ENCODE measurements at regions not wholly inside any gene's neighbourhood (a gene's known extent, or its start where the extent isn't known, plus 50 kb on each side); places are given as distances from the start of the nearest gene placed in this dataset.

GRCh38 chr10:47230957-47231356, 69.0 kb upstream of the GDF10 start:
- no peak for DNase-seq (ENCODE audit: low read depth)

- no peak for DNase-seq (ENCODE audit: low read depth)
Observed at GRCh38 chr10:47231414-47231813, 68.6 kb upstream of the GDF10 start.

- DNase-seq (ENCODE audit: low read depth), result no peak
Observed at GRCh38 chr10:47233631-47234030, 66.4 kb upstream of the GDF10 start.

DNA sequence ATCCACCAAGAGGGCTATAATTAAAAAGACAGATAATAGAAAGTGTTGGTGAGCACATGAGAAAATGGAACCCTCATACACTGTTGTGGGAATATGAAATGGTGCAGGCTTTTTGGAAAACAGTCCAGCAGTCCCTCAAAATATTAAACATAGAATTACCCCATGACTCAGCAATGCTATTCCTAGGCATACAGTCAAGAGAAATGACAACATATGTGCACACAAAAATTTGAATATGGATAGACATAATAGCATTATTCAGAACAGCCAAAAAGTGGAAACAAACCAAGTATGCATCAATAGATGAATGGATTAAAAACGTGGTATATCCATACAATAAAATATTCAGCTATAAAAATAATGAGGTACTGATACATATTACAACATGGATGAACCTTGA, 64.5 kb upstream of the GDF10 start:
- DNase-seq (ENCODE audit: low read depth), result no peak

DNA sequence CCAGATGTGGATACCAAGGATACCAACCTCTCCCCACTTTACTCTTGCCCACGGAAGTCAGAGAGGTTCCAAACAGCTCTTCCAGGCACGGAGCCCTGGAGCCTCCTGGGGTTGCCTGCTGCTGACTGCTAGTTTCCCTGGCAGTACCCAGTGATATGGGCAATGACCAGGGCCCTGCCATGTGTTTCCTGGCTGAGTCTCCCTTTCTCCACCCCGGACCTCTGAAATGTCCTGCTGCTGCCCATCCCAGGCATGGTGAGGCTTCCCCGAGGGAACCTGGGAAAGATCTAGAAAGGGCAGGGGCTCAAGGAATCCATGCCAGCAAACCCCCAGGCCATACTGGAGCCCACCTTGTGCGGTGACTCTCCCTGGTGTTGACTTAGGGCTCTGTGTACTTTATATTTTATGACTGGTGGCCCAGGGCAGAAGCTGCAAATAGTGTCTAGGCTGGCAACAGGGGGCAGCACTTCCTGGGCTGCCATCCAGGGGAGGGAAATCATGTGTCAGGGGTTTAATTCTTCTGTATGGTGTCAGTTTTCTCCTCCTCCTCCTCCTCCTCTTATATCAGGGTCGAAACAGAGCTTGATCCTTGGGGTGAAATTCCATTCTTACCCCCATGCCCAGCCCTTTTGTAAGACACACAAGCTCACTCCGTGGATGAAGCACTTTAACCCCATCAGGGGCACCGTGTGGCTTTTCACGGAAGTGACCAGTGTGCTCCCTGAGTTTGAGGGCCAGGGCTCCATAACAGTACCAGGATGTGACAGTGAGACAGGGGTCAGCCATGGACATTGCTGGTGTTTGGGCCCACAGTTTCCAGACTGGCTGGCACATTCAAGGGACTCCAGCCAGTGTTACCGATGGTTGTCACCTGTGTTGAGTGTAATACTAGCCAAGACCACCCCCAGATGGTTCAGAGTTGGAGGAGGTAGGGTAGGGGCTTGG, 62.4 kb upstream of the GDF10 start:
- DNase-seq (ENCODE audit: low read depth), result no peak

DNA sequence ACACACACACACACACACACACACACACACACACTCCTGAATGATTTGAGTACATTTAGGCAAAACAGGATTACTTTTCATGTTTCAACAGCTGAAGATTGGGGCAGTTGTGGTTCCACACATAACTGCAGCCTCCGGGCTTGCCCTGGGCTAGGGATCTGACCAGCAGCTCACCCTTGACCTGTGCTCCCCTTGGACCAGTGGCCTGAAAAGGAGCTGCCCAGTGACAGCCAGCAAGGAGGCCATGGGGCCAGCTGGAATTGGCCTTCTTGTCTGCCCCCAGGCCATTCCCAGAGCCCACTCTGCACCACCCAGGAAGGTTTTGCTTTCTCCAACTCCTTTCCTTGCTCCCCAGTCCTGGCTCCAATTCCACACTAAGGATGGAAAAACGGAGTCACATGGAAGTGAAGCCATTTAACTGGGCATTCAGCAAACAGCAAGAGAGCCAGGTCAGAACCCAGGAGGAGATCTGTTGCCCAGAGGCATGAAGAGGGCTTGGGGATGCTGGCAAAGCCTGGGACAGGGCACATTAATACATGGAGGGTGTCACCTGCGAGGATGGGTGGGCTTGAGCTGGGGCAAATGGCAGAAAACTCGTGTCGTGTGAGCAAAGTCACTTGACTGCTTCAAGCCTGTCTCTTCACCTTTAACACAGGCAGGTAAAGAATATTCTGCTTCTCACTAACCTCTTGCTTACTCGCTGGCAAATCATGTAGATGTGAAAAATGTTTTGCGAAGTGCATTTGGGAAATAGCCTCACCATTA, 61.5 kb upstream of the GDF10 start:
- no peak for DNase-seq (ENCODE audit: low read depth)

DNA sequence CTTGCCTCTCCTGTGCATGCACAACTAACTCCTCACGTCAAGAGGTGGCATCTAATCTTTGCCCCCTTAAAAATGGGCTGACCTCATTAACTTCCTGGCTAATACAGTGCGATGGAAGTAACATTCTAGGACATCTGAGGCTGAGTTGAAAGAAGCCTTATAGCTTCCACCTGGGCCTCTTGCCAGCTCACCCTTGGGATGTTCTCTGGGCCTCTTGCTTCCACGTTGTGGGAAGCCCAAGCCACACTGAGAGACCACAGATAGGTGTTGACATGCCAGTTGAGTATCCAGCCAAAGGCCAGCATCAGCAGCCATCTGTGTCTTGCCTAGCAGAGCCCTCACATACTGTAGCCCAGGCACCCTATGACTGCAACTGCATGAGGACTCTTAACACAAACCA, 60.8 kb upstream of the GDF10 start:
- no peak for DNase-seq (ENCODE audit: low read depth)

DNA sequence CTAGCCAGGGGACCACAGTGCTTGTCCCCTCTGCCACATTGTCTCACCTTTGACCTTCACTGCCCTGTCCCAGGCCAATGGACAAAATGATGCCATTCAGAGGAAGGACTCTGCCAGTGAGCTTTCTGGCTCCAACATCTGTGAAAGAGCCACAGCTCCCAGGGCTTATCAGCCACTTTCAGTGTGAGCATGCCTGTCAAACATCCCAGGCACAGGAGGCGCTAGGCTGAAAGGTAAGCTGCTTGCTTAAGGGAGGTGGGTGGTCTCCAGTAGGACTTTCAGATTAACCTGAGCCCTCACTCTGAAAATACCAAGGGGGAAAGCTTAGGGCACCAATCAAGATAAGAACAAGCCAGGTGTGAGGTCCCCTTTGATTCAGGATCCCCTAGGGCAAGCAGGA, 59.8 kb upstream of the GDF10 start:
- no peak for DNase-seq (ENCODE audit: low read depth)

- DNase-seq (ENCODE audit: low read depth), result no peak
Observed at GRCh38 chr10:47241256-47241655, 58.7 kb upstream of the GDF10 start.

DNA sequence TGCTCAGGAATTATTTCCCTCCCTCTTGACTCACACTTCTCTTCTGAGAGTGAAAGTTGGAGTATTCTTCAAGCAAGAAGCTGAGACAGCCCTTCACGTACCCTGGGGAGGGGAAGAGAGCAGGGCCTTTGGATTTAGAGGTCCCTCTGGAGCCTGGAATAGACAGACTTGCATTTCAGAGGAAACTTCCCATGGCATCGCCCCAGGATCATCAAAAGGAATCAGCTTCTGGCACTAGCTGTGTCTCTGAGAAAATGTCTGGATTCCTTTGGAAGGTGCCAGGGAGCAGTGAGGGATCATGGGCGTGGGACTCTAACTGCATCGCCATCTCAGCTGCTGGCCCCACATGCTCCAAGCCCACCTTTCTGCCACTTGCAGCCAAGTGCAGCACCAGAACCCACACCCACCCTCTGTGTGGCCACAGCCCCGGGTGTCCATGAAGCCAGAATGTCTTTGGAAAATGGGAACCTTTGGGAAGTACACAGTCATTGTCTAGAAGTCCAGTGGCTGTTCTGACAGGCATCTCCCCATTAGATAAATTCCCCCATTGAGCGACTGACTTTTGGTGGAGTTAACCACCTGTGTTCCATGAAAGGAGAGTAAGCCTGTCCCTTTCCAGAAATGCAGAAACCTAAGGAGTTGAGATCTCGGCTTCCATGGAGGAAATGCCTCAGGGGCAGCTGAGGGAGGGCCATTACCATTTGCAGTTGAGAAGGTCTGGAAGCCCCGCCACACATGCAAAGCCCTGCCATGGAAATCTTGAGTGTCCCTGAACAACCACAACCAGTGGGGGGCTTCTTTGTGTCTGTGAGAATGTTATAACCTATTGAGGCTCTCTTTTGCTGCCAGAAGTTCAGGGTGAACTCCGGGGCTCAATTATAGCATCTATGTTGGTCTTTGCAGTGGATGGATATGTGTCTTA, 57.8 kb upstream of the GDF10 start:
- no peak for DNase-seq (ENCODE audit: low read depth)

- no peak for DNase-seq (ENCODE audit: low read depth)
Observed at GRCh38 chr10:47243356-47243755, 56.6 kb upstream of the GDF10 start.

DNA sequence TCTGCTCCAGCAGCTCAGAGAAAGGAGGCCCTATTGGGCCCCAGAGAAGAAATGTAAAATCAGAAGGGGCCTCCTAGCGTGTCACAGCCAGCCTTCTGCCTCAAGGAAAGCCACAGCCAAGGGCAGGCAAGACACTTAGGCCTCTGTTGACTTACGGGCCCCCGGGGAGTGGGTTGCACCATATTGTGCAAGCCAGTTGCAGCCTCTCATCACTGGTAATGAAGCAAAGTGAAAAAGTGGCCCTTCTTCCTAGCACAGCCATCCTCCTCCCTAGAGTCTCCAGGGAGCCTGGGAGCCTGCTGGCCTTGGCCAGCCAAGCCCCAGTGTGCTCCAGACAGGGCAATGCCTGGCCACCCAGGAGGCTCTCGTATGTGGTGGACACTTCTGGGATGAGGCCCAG, 56.2 kb upstream of the GDF10 start:
- no peak for DNase-seq (ENCODE audit: low read depth)

GRCh38 chr10:47244560-47245500, 55.2 kb upstream of the GDF10 start:
- no peak for DNase-seq (ENCODE audit: low read depth)

- DNase-seq (ENCODE audit: low read depth), result no peak
Observed at GRCh38 chr10:47245731-47246350, 54.2 kb upstream of the GDF10 start.

DNA sequence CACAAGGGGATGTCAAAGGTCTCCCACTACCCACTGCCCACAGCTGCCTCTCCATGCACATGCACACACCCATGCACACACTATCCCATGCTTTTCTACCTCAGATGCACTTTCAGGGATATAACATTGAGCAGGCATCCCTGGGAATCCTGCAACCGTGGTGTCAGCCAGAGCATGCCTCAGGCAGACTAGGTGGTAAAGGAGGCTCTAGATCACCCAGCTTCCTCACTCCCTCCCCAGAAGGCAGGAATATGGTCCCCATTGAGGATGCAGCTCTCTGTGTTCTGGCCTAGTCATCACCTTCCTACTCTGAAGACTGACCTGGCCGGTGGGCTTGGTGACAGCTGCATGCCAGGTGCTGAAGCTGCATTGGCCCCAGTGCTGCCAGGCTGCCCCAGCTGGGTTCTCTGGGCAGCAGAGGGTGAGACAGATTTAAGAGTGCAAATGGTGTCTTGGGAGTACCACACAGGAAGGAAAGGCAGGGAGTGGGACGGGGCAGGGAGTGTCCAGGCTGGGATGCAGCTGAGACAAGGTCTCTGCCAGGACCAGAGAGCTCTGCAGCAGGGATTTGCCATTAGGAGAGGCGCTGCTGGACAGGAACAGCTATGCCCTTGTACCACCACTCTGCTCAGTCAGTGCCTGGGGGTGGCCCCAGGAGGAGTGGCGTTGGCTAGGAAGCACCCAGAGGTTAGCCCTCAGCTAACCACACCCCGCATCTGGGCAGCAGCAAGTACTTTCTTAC, 53.4 kb upstream of the GDF10 start:
- DNase-seq (ENCODE audit: low read depth), result no peak

- DNase-seq (ENCODE audit: low read depth), result no peak
Observed at GRCh38 chr10:47247148-47248059, 52.6 kb upstream of the GDF10 start.

GRCh38 chr10:47248386-47249090, 51.5 kb upstream of the GDF10 start:
- no peak for DNase-seq (ENCODE audit: low read depth)

DNA sequence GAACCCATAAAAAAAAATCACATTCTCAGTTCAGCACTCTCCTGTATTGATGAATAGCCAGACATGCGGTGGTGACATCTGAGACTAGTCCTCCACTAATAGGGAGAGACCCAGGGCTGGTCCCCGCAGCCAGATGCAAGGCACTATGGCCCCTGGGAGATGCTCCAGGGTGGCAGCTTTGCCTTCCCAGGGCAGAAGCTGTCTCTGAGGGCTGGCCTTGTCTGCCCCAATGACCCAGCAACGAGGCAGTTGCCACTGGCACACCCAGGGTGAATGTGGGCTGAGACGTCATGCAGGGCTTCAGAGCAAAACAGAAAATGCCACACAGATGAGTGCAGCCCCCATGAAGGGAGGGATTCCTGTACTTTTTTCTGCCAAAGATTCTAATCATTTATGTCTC, 50.1 kb upstream of the GDF10 start:
- DNase-seq (ENCODE audit: low read depth), result no peak
